Right atrium auricular region (tissue), 2 donors: ENCODE measurements at regions not wholly inside any gene's neighbourhood (a gene's known extent, or its start where the extent isn't known, plus 50 kb on each side); places are given as distances from the start of the nearest gene placed in this dataset.

Experiments used
- DNase-seq: peaks from one replicate; pipeline ENCODE4 v3.0.0-alpha.2; 2019; ENCODE audit warnings: low spot score
- H3K27ac ChIP-seq, 2 donors: fragments of 200-600 bp; sonication (generic); 1 replicate in 1 of 2; 2 replicates in 1 of 2; pipeline ENCODE4 v1.5.1; 2016 to 2019
- H3K27me3 ChIP-seq, 2 donors: fragments of 200-600 bp; sonication (generic); one replicate each; pipeline versions ENCODE4 v1.5.1 to v1.6.0; 2017 to 2019
- H3K36me3 ChIP-seq: fragments of 200-600 bp; sonication (generic); one replicate; pipeline ENCODE4 v1.5.1; 2016
- H3K4me1 ChIP-seq, 2 donors: fragments of 200-600 bp; sonication (generic); one replicate each; pipeline versions ENCODE4 v1.5.1 to v1.6.0; 2017 to 2019
- H3K4me3 ChIP-seq, 2 donors: fragments of 200-600 bp; sonication (generic); 1 replicate in 1 of 2; 2 replicates in 1 of 2; pipeline ENCODE4 v1.5.1; 2017 to 2019; ENCODE audit warnings: mild to moderate bottlenecking in 1 of 2, moderate library complexity in 1 of 2
- H3K9me3 ChIP-seq, 2 donors: fragments of 200-600 bp; sonication (generic); one replicate each; pipeline ENCODE4 v1.5.1; 2019
- CTCF ChIP-seq, 2 donors: fragments of 200-600 bp; sonication (generic); IDR thresholded peaks; one replicate each; pipeline ENCODE4 v1.5.1; 2019; ENCODE audit warnings: antibody characterized with exemption in 2 of 2

- Histone ChIP-seq H3K4me1 (no peaks in the 10 kb centered on the region), H3K27ac (no peak overlapping the region), H3K36me3 (no peaks in the 10 kb centered on the region), H3K27me3 (no peaks in the 10 kb centered on the region), H3K4me3 (no peak overlapping the region), H3K9me3 (no peaks in the 10 kb centered on the region)
- TF ChIP-seq CTCF (IDR thresholded peaks at IDR 0.05), result no peak
- no peak for DNase-seq
Measured at GRCh38 chr15:47929138-47929803, 191.5 kb upstream of the SLC24A5 start.

GRCh38 chr15:47932261-47932660 lies 188.5 kb upstream of the SLC24A5 start:
- no peak for DNase-seq
- no peak for TF ChIP-seq CTCF (IDR thresholded peaks at IDR 0.05)
- H3K27me3 ChIP-seq, result no peaks in the 10 kb centered on the region

GRCh38 chr15:47932951-47933641 lies 187.7 kb upstream of the SLC24A5 start:
- Histone ChIP-seq H3K4me1 (no peaks in the 10 kb centered on the region), H3K27ac (no peak overlapping the region), H3K4me3 (no peak overlapping the region), H3K9me3 (no peaks in the 10 kb centered on the region), H3K36me3 (no peaks in the 10 kb centered on the region), H3K27me3 (no peaks in the 10 kb centered on the region)
- DNase-seq, result no peak
- no peak for TF ChIP-seq CTCF (IDR thresholded peaks at IDR 0.05)

More at GRCh38 chr15:47932261-47932660, 188.5 kb upstream of the SLC24A5 start:
- H3K9me3 ChIP-seq, result no peaks in the 10 kb centered on the region
- no peaks in the 10 kb centered on the region for H3K4me1 ChIP-seq
- H3K4me3 ChIP-seq, result no peak overlapping the region
- H3K27ac ChIP-seq, result no peak overlapping the region
- no peaks in the 10 kb centered on the region for H3K36me3 ChIP-seq

GRCh38 chr15:47933865-47934264 lies 186.9 kb upstream of the SLC24A5 start:
- H3K4me1 ChIP-seq, result no peaks in the 10 kb centered on the region
- no peaks in the 10 kb centered on the region for H3K9me3 ChIP-seq
- no peak overlapping the region for H3K27ac ChIP-seq
- no peaks in the 10 kb centered on the region for H3K27me3 ChIP-seq
- no peak for DNase-seq
- TF ChIP-seq CTCF (IDR thresholded peaks at IDR 0.05), result no peak
- no peaks in the 10 kb centered on the region for H3K36me3 ChIP-seq
- H3K4me3 ChIP-seq, result no peak overlapping the region

GRCh38 chr15:47934342-47934741 lies 186.4 kb upstream of the SLC24A5 start:
- Histone ChIP-seq H3K4me1 (no peaks in the 10 kb centered on the region), H3K36me3 (no peaks in the 10 kb centered on the region), H3K27ac (no peak overlapping the region), H3K27me3 (no peaks in the 10 kb centered on the region), H3K9me3 (no peaks in the 10 kb centered on the region), H3K4me3 (no peak overlapping the region)
- no peak for TF ChIP-seq CTCF (IDR thresholded peaks at IDR 0.05)
- no peak for DNase-seq
